ENCODE measurements at regions not wholly inside any gene's neighbourhood (a gene's known extent, or its start where the extent isn't known, plus 50 kb on each side); places are given as distances from the start of the nearest gene placed in this dataset.
A peak's percentile ranks its signal among the peaks of the same experiment; 100 is the strongest.

- DNase-seq: peak in 1 of 3 donors; percentile 15
- peak; percentile 41 for ATAC-seq (ENCODE audit: insufficient read depth, low FRiP score)
- no peaks in the 10 kb centered on the region for H3K9me3 ChIP-seq (ENCODE audit: control insufficient read depth in 4 of 4, insufficient read depth in 3 of 4, low read length in 3 of 4)
- H3K4me1 ChIP-seq (ENCODE audit: control insufficient read depth in 5 of 5, insufficient read depth in 5 of 5, low read length in 5 of 5): no peaks in the 10 kb centered on the region
- H3K27ac ChIP-seq (ENCODE audit: low read depth in 1 of 2, low read length in 1 of 2): no peak overlapping the region
- H3K4me3 ChIP-seq: no peak overlapping the region
- no peaks in the 10 kb centered on the region for H3K27me3 ChIP-seq (ENCODE audit: control insufficient read depth in 3 of 3, insufficient read depth in 3 of 3, low read length in 2 of 3)
- H3K36me3 ChIP-seq (ENCODE audit: control insufficient read depth in 4 of 4, insufficient read depth in 4 of 4, low read length in 4 of 4): no peaks in the 10 kb centered on the region
- TF ChIP-seq CTCF (IDR thresholded peaks at IDR 0.05; ENCODE audit: control extremely low read depth, extremely low read depth): no peak
- WGBS, 2 donors: 58 to 68% methylated on average over 2 of the region's 2 CpGs
- no peak overlapping the region for H3K9ac ChIP-seq (ENCODE audit: insufficient read depth in 1 of 2, low read length in 2 of 2)
Observed at GRCh38 chr6:103036846-103037245, 1643.3 kb downstream of the GRIK2 start.

- 71 to 72% methylated on average over 7 of the region's 7 CpGs for WGBS, 2 donors
- no peak for ATAC-seq (ENCODE audit: insufficient read depth, low FRiP score)
Observed at GRCh38 chr6:103027271-103027931, 1633.9 kb downstream of the GRIK2 start.

GRCh38 chr6:103018426-103018825, 1624.9 kb downstream of the GRIK2 start:
- ATAC-seq (ENCODE audit: insufficient read depth, low FRiP score) (no peak), DNase-seq (no peak)
- H3K9me3 ChIP-seq (ENCODE audit: control insufficient read depth in 4 of 4, insufficient read depth in 3 of 4, low read length in 3 of 4): no peaks in the 10 kb centered on the region
- no peak overlapping the region for H3K27ac ChIP-seq (ENCODE audit: low read depth in 1 of 2, low read length in 1 of 2)
- no peak for TF ChIP-seq CTCF (IDR thresholded peaks at IDR 0.05; ENCODE audit: control extremely low read depth, extremely low read depth)
- no peak overlapping the region for H3K9ac ChIP-seq (ENCODE audit: insufficient read depth in 1 of 2, low read length in 2 of 2)
- no peak overlapping the region for H3K4me3 ChIP-seq
- H3K4me1 ChIP-seq (ENCODE audit: control insufficient read depth in 5 of 5, insufficient read depth in 5 of 5, low read length in 5 of 5): no peaks in the 10 kb centered on the region
- H3K36me3 ChIP-seq (ENCODE audit: control insufficient read depth in 4 of 4, insufficient read depth in 4 of 4, low read length in 4 of 4): no peaks in the 10 kb centered on the region
- no peaks in the 10 kb centered on the region for H3K27me3 ChIP-seq (ENCODE audit: control insufficient read depth in 3 of 3, insufficient read depth in 3 of 3, low read length in 2 of 3)
- 90 to 94% methylated on average over 7 of the region's 7 CpGs for WGBS, 2 donors

More at GRCh38 chr6:103027271-103027931, 1633.9 kb downstream of the GRIK2 start:
- H3K9me3 ChIP-seq (ENCODE audit: control insufficient read depth in 4 of 4, insufficient read depth in 3 of 4, low read length in 3 of 4): no peaks in the 10 kb centered on the region
- no peaks in the 10 kb centered on the region for H3K36me3 ChIP-seq (ENCODE audit: control insufficient read depth in 4 of 4, insufficient read depth in 4 of 4, low read length in 4 of 4)
- no peaks in the 10 kb centered on the region for H3K4me1 ChIP-seq (ENCODE audit: control insufficient read depth in 5 of 5, insufficient read depth in 5 of 5, low read length in 5 of 5)
- no peak overlapping the region for H3K4me3 ChIP-seq
- no peak for DNase-seq
- TF ChIP-seq CTCF (IDR thresholded peaks at IDR 0.05; ENCODE audit: control extremely low read depth, extremely low read depth): no peak
- H3K9ac ChIP-seq (ENCODE audit: insufficient read depth in 1 of 2, low read length in 2 of 2): no peak overlapping the region
- no peak overlapping the region for H3K27ac ChIP-seq (ENCODE audit: low read depth in 1 of 2, low read length in 1 of 2)
- H3K27me3 ChIP-seq (ENCODE audit: control insufficient read depth in 3 of 3, insufficient read depth in 3 of 3, low read length in 2 of 3): no peaks in the 10 kb centered on the region

- Histone ChIP-seq H3K4me3 (no peak overlapping the region), H3K9me3 (ENCODE audit: control insufficient read depth in 4 of 4, insufficient read depth in 3 of 4, low read length in 3 of 4) (no peaks in the 10 kb centered on the region)
- 90 to 93% methylated on average over 9 of the region's 9 CpGs for WGBS, 2 donors
Observed at GRCh38 chr6:103017878-103018277, 1624.4 kb downstream of the GRIK2 start.

More at GRCh38 chr6:103017878-103018277, 1624.4 kb downstream of the GRIK2 start:
- TF ChIP-seq CTCF (IDR thresholded peaks at IDR 0.05; ENCODE audit: control extremely low read depth, extremely low read depth): no peak
- H3K27me3 ChIP-seq (ENCODE audit: control insufficient read depth in 3 of 3, insufficient read depth in 3 of 3, low read length in 2 of 3): no peaks in the 10 kb centered on the region
- H3K27ac ChIP-seq (ENCODE audit: low read depth in 1 of 2, low read length in 1 of 2): no peak overlapping the region
- DNase-seq (no peak), ATAC-seq (ENCODE audit: insufficient read depth, low FRiP score) (no peak)
- no peaks in the 10 kb centered on the region for H3K4me1 ChIP-seq (ENCODE audit: control insufficient read depth in 5 of 5, insufficient read depth in 5 of 5, low read length in 5 of 5)
- no peaks in the 10 kb centered on the region for H3K36me3 ChIP-seq (ENCODE audit: control insufficient read depth in 4 of 4, insufficient read depth in 4 of 4, low read length in 4 of 4)
- H3K9ac ChIP-seq (ENCODE audit: insufficient read depth in 1 of 2, low read length in 2 of 2): no peak overlapping the region
